ENCODE measurements at regions not wholly inside any gene's neighbourhood (a gene's known extent, or its start where the extent isn't known, plus 50 kb on each side); places are given as distances from the start of the nearest gene placed in this dataset.

- no peaks in the 10 kb centered on the region for H4K20me1 ChIP-seq (ENCODE audit: insufficient read depth)
- BruUV-seq (replicated peaks), result no TSS peak
Measured at GRCh38 chr18:76167410-76167809, 327.6 kb downstream of the ZNF516 start.

GRCh38 chr18:76162886-76163285, 332.2 kb downstream of the ZNF516 start:
- intact Hi-C loops (cut with micrococcal nuclease; ENCODE audit: unreplicated experiment), result no loop called here
- ChIA-PET POLR2A (ENCODE audit: unreplicated experiment) (no interaction called here), CTCF (no interaction called here)

More at GRCh38 chr18:76167410-76167809, 327.6 kb downstream of the ZNF516 start:
- Histone ChIP-seq H3K27me3 (ENCODE audit: insufficient read depth, low read depth) (peaks cover 69% of the 10 kb centered on the region), H3K4me3 (no peak overlapping the region), H2AFZ (no peak overlapping the region), H3K27ac (no peak overlapping the region), H3K4me1 (replicated peaks; ENCODE audit: insufficient read depth) (no peaks in the 10 kb centered on the region), H3K36me3 (ENCODE audit: low read depth) (no peaks in the 10 kb centered on the region), H3F3A (ENCODE audit: insufficient read depth, low read depth) (no peaks in the 10 kb centered on the region), H3K79me2 (ENCODE audit: low read depth) (no peaks in the 10 kb centered on the region), H3K4me2 (no peak overlapping the region), H3K9me3 (ENCODE audit: insufficient read depth, low read depth) (no peaks in the 10 kb centered on the region), H3K9me2 (ENCODE audit: insufficient read depth) (no peaks in the 10 kb centered on the region)
- DNase-seq, result no peak
- CTCF ChIA-PET, result no interaction called here
- POLR2A ChIA-PET (ENCODE audit: unreplicated experiment), result no interaction called here
- intact Hi-C loops (cut with micrococcal nuclease; ENCODE audit: unreplicated experiment), result no loop called here
- no peak for TF ChIP-seq CTCF (conservative IDR thresholded peaks at IDR 0.05)
- TF ChIP-seq EZH2 (IDR thresholded peaks at IDR 0.05; ENCODE audit: low read depth), result no peak

GRCh38 chr18:76161983-76162382, 333.1 kb downstream of the ZNF516 start:
- H4K20me1 ChIP-seq (ENCODE audit: insufficient read depth), result no peaks in the 10 kb centered on the region
- no peak overlapping the region for H3K27ac ChIP-seq
- no peak overlapping the region for H3K4me3 ChIP-seq
- no peaks in the 10 kb centered on the region for H3K36me3 ChIP-seq (ENCODE audit: low read depth)
- intact Hi-C loops (cut with micrococcal nuclease; ENCODE audit: unreplicated experiment), result no loop called here
- no peak overlapping the region for H3K4me2 ChIP-seq
- H3K9me3 ChIP-seq (ENCODE audit: insufficient read depth, low read depth), result no peaks in the 10 kb centered on the region
- no peak for DNase-seq
- TF ChIP-seq EZH2 (IDR thresholded peaks at IDR 0.05; ENCODE audit: low read depth) (no peak), CTCF (conservative IDR thresholded peaks at IDR 0.05) (no peak)
- no peaks in the 10 kb centered on the region for H3K79me2 ChIP-seq (ENCODE audit: low read depth)
- H3K27me3 ChIP-seq (ENCODE audit: insufficient read depth, low read depth), result peaks cover 37% of the 10 kb centered on the region
- ChIA-PET CTCF (no interaction called here), POLR2A (ENCODE audit: unreplicated experiment) (no interaction called here)
- no peaks in the 10 kb centered on the region for H3F3A ChIP-seq (ENCODE audit: insufficient read depth, low read depth)
- H3K9me2 ChIP-seq (ENCODE audit: insufficient read depth), result no peaks in the 10 kb centered on the region
- no peak overlapping the region for H2AFZ ChIP-seq
- H3K4me1 ChIP-seq (replicated peaks; ENCODE audit: insufficient read depth), result no peaks in the 10 kb centered on the region
- BruUV-seq (replicated peaks), result no TSS peak

More at GRCh38 chr18:76162886-76163285, 332.2 kb downstream of the ZNF516 start:
- no peaks in the 10 kb centered on the region for H3K9me3 ChIP-seq (ENCODE audit: insufficient read depth, low read depth)
- TF ChIP-seq CTCF (conservative IDR thresholded peaks at IDR 0.05), result no peak
- TF ChIP-seq EZH2 (IDR thresholded peaks at IDR 0.05; ENCODE audit: low read depth), result no peak
- DNase-seq, result no peak
- H2AFZ ChIP-seq, result no peak overlapping the region
- H3K27ac ChIP-seq, result no peak overlapping the region
- peaks cover 46% of the 10 kb centered on the region for H3K27me3 ChIP-seq (ENCODE audit: insufficient read depth, low read depth)
- H4K20me1 ChIP-seq (ENCODE audit: insufficient read depth), result no peaks in the 10 kb centered on the region
- no peaks in the 10 kb centered on the region for H3K4me1 ChIP-seq (replicated peaks; ENCODE audit: insufficient read depth)
- no TSS peak for BruUV-seq (replicated peaks)
- no peaks in the 10 kb centered on the region for H3K79me2 ChIP-seq (ENCODE audit: low read depth)
- H3K4me3 ChIP-seq, result no peak overlapping the region
- H3K4me2 ChIP-seq, result no peak overlapping the region
- H3K36me3 ChIP-seq (ENCODE audit: low read depth), result no peaks in the 10 kb centered on the region
- H3K9me2 ChIP-seq (ENCODE audit: insufficient read depth), result no peaks in the 10 kb centered on the region
- H3F3A ChIP-seq (ENCODE audit: insufficient read depth, low read depth), result no peaks in the 10 kb centered on the region
